Dendritic cell treated with granulocyte-macrophage colony-stimulating factor and Interleukin-4, amounts not matched to agents 40 ng/mL and 50 ng/mL, for 4 days (primary cell): ENCODE measurements at regions not wholly inside any gene's neighbourhood (a gene's known extent, or its start where the extent isn't known, plus 50 kb on each side); places are given as distances from the start of the nearest gene placed in this dataset.

Source experiments
- H3K27ac Mint-ChIP-seq: one replicate; pipeline ENCODE4 v1.8.0; 2022; ENCODE audit warnings: mild to moderate bottlenecking, mixed read lengths
- H3K27me3 Mint-ChIP-seq: one replicate; pipeline ENCODE4 v1.8.0; 2022; ENCODE audit warnings: mild to moderate bottlenecking, mixed read lengths
- H3K36me3 Mint-ChIP-seq: one replicate; pipeline ENCODE4 v1.8.0; 2022; ENCODE audit warnings: low read depth, mixed read lengths
- H3K4me1 Mint-ChIP-seq: one replicate; pipeline ENCODE4 v1.8.0; 2022; ENCODE audit warnings: low read depth, mixed read lengths
- H3K4me3 Mint-ChIP-seq: one replicate; pipeline ENCODE4 v1.8.0; 2022; ENCODE audit warnings: mild to moderate bottlenecking, moderate library complexity, mixed read lengths
- H3K9me3 Mint-ChIP-seq: one replicate; pipeline ENCODE4 v1.8.0; 2022; ENCODE audit warnings: mixed read lengths
- intact Hi-C: fragments of 100-400 bp; cut with micrococcal nuclease; formaldehyde crosslinking; loops from one replicate; pipeline ENCODE4 v1.15.0; 2022

DNA sequence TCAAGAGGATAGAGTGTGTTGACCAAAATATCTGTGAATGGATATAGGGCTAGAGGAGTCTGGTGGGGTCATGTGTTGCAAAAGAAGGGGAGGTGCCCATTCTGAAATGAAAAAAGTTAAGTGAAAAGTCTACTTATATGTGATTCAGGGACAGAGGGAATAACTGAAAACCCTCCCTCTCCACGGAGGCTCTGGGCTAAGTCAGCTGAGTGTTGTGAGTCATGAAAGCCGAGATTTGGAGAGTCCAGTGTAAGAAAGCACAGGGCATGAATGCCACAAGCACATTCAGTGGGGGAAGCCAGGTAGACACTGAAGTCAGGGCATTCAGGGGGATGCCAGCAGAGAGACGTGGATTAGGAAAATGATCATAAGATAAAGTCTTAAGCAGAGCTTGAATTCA lies 871.9 kb downstream of the TSN start:
- intact Hi-C loops = no loop called here
- H3K9me3 Mint-ChIP-seq = peaks cover 36% of the 10 kb centered on the region
- no peak overlapping the region for H3K27ac Mint-ChIP-seq
- no peaks in the 10 kb centered on the region for H3K36me3 Mint-ChIP-seq
- no peaks in the 10 kb centered on the region for H3K27me3 Mint-ChIP-seq
- H3K4me3 Mint-ChIP-seq = no peak overlapping the region
- H3K4me1 Mint-ChIP-seq = no peaks in the 10 kb centered on the region

- intact Hi-C loops = no loop called here
- Mint-ChIP-seq H3K9me3 (peaks cover 37% of the 10 kb centered on the region), H3K4me3 (no peak overlapping the region), H3K36me3 (no peaks in the 10 kb centered on the region), H3K4me1 (no peaks in the 10 kb centered on the region), H3K27me3 (no peaks in the 10 kb centered on the region), H3K27ac (no peak overlapping the region)
Observed at GRCh38 chr2:122634256-122634655, 878.8 kb downstream of the TSN start.

DNA sequence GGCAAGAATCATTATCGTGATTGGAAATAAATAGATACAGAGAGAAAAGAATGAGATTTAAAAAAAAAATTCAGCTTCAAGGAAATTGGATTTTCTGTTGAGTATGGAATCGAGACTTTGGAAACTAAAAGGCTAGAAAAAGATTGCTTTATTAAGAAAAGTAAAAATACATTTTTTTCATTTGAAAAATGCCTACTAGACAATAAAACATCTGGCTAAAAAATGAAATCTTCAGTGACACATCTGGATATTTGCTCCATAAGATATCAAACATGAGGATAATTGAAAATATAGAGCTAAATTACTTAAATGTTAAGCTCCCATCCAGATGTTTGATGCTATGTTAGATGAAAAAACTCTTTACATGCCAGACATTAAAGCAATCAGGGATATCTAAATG lies 879.5 kb downstream of the TSN start:
- Mint-ChIP-seq H3K36me3 (no peaks in the 10 kb centered on the region), H3K27ac (no peak overlapping the region), H3K9me3 (peaks cover 38% of the 10 kb centered on the region), H3K4me3 (no peak overlapping the region), H3K4me1 (no peaks in the 10 kb centered on the region), H3K27me3 (no peaks in the 10 kb centered on the region)
- intact Hi-C loops = no loop called here

DNA sequence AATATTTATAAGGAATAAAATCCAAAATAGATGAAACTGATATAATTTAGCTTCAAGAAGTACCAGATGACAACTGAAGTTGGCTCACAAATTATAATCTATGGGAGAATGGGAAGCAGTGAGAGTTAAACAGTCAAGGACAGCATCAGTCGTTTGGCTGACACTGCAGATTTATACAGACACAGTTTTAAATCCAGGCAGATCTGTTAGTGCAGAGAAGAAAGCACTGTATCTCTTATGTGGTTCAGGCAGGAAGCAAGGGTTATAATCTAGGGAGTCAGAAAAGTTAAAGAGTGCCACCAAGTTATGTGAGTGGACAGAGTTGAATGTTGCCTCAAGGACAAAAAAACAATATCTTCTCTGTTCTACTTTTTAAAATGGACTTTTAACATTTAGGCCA lies 880.2 kb downstream of the TSN start:
- Mint-ChIP-seq H3K4me1 (no peaks in the 10 kb centered on the region), H3K27me3 (no peaks in the 10 kb centered on the region), H3K9me3 (peaks cover 39% of the 10 kb centered on the region), H3K36me3 (no peaks in the 10 kb centered on the region), H3K27ac (no peak overlapping the region), H3K4me3 (no peak overlapping the region)
- intact Hi-C loops = no loop called here

- H3K27me3 Mint-ChIP-seq = no peaks in the 10 kb centered on the region
- no peaks in the 10 kb centered on the region for H3K4me1 Mint-ChIP-seq
- peaks cover 39% of the 10 kb centered on the region for H3K9me3 Mint-ChIP-seq
- H3K27ac Mint-ChIP-seq = no peak overlapping the region
- intact Hi-C loops = no loop called here
- H3K36me3 Mint-ChIP-seq = no peaks in the 10 kb centered on the region
- no peak overlapping the region for H3K4me3 Mint-ChIP-seq
Observed at GRCh38 chr2:122636097-122636496, 880.6 kb downstream of the TSN start.

- Mint-ChIP-seq H3K27ac (no peak overlapping the region), H3K27me3 (no peaks in the 10 kb centered on the region), H3K36me3 (no peaks in the 10 kb centered on the region), H3K4me1 (no peaks in the 10 kb centered on the region), H3K9me3 (peaks cover 37% of the 10 kb centered on the region), H3K4me3 (no peak overlapping the region)
- intact Hi-C loops = no loop called here
Observed at GRCh38 chr2:122639176-122639575, 883.7 kb downstream of the TSN start.

- H3K9me3 Mint-ChIP-seq = peaks cover 37% of the 10 kb centered on the region
- H3K4me3 Mint-ChIP-seq = no peak overlapping the region
- H3K27me3 Mint-ChIP-seq = no peaks in the 10 kb centered on the region
- H3K4me1 Mint-ChIP-seq = no peaks in the 10 kb centered on the region
- intact Hi-C loops = no loop called here
- H3K27ac Mint-ChIP-seq = no peak overlapping the region
- H3K36me3 Mint-ChIP-seq = no peaks in the 10 kb centered on the region
Observed at GRCh38 chr2:122639711-122640110, 884.3 kb downstream of the TSN start.

- Mint-ChIP-seq H3K36me3 (no peaks in the 10 kb centered on the region), H3K4me1 (no peaks in the 10 kb centered on the region), H3K27me3 (no peaks in the 10 kb centered on the region), H3K27ac (no peak overlapping the region), H3K9me3 (peaks cover 20% of the 10 kb centered on the region), H3K4me3 (no peak overlapping the region)
- intact Hi-C loops = no loop called here
Observed at GRCh38 chr2:122643725-122644329, 888.4 kb downstream of the TSN start.

DNA sequence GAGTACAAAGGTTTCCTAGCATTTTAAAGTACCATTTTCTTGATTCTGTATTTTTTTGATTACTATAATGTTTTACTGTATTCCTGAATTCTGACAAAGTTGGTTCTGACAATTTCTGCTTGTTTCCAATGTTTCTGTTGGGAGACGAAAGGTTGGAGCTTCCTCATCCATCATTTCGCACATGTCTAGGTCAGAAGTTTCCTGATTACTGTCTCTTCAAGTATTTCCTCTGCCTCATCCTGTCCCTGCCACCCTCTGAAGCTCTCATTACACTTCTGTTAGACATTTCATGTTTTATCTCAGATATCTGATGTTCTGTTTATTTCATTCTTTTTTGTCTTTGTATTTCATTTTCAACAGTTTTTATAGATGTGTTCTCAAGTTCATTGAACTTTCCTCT lies 895.8 kb downstream of the TSN start:
- intact Hi-C loops = no loop called here
- no peak overlapping the region for H3K4me3 Mint-ChIP-seq
- no peaks in the 10 kb centered on the region for H3K36me3 Mint-ChIP-seq
- H3K27me3 Mint-ChIP-seq = no peaks in the 10 kb centered on the region
- H3K27ac Mint-ChIP-seq = no peak overlapping the region
- H3K9me3 Mint-ChIP-seq = no peaks in the 10 kb centered on the region
- H3K4me1 Mint-ChIP-seq = no peaks in the 10 kb centered on the region

DNA sequence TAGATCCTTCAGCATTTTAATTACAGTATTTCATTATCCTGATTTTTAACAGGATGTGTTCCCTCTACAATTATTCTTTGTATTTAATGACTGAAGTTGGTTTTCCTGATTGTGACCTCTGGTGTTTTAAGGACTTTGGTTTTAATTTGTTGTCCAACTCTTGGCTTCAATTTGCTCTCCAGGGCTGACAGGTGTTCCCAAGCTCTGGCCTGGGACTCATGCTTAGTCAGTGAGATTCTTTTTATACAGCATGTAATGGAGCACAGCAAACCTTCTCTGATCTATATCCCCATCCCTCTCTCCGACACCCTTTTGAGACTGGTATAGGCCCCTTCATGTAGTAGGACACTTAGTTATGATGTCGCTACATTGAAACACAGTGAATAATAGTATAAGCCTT lies 896.3 kb downstream of the TSN start:
- Mint-ChIP-seq H3K4me1 (no peaks in the 10 kb centered on the region), H3K9me3 (no peaks in the 10 kb centered on the region), H3K4me3 (no peak overlapping the region), H3K27me3 (no peaks in the 10 kb centered on the region), H3K27ac (no peak overlapping the region), H3K36me3 (no peaks in the 10 kb centered on the region)
- intact Hi-C loops = no loop called here

DNA sequence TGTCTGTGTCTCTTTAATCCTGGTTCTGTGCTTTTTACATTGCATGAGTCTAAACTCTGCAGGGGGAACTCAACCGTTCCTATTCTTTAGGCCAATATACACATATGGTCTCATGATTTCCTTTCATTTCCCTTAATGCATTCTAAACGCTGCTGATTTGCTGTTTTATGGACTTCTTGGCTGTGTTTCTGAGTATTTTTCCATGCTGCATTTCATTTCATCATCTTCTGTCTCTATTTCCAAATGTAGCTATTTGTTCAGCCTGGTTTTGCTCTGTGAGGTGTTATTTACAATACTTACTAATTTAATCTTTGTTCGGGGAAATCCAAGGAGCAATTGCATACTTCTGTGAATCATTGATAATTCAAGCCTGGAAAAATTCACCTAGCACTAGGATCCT lies 897.2 kb downstream of the TSN start:
- H3K27me3 Mint-ChIP-seq = no peaks in the 10 kb centered on the region
- H3K9me3 Mint-ChIP-seq = no peaks in the 10 kb centered on the region
- intact Hi-C loops = no loop called here
- no peaks in the 10 kb centered on the region for H3K36me3 Mint-ChIP-seq
- H3K4me3 Mint-ChIP-seq = no peak overlapping the region
- no peaks in the 10 kb centered on the region for H3K4me1 Mint-ChIP-seq
- no peak overlapping the region for H3K27ac Mint-ChIP-seq

GRCh38 chr2:122656403-122656802 lies 901.0 kb downstream of the TSN start:
- H3K4me3 Mint-ChIP-seq = no peak overlapping the region
- H3K9me3 Mint-ChIP-seq = no peaks in the 10 kb centered on the region
- peaks cover 4% of the 10 kb centered on the region for H3K4me1 Mint-ChIP-seq
- H3K27me3 Mint-ChIP-seq = peaks cover 13% of the 10 kb centered on the region
- H3K36me3 Mint-ChIP-seq = no peaks in the 10 kb centered on the region
- no peak overlapping the region for H3K27ac Mint-ChIP-seq
- intact Hi-C loops = no loop called here

GRCh38 chr2:122660786-122661634 lies 905.6 kb downstream of the TSN start:
- intact Hi-C loops = no loop called here
- H3K27me3 Mint-ChIP-seq = peaks cover 15% of the 10 kb centered on the region
- no peak overlapping the region for H3K4me3 Mint-ChIP-seq
- H3K27ac Mint-ChIP-seq = no peak overlapping the region
- H3K4me1 Mint-ChIP-seq = peaks cover 5% of the 10 kb centered on the region
- H3K9me3 Mint-ChIP-seq = no peaks in the 10 kb centered on the region
- no peaks in the 10 kb centered on the region for H3K36me3 Mint-ChIP-seq

GRCh38 chr2:122663620-122664019 lies 908.2 kb downstream of the TSN start:
- Mint-ChIP-seq H3K4me3 (no peak overlapping the region), H3K27me3 (peaks cover 15% of the 10 kb centered on the region), H3K9me3 (no peaks in the 10 kb centered on the region), H3K36me3 (no peaks in the 10 kb centered on the region), H3K4me1 (peaks cover 5% of the 10 kb centered on the region), H3K27ac (no peak overlapping the region)
- intact Hi-C loops = no loop called here

DNA sequence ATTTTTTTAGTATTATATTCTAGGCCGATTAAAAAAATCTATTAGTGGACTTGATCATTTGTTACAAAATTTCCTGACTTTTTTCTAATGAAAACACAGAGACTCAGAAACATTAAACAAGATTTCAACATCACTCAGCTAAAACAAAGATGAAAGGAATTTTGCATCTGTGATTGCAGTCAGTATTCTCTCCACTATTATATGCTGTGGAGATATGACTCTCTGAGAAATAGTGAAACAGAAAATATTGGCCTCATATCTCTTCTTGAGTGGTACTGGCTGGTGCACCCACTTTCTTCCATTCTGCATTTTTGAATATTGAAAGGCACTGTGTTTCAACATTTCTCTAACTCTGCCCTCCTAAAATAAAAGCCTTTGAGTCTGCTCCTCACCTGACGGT lies 914.2 kb downstream of the TSN start:
- intact Hi-C loops = no loop called here
- peaks cover 10% of the 10 kb centered on the region for H3K9me3 Mint-ChIP-seq

More for the DNA sequence above, 914.2 kb downstream of the TSN start:
- no peak overlapping the region for H3K27ac Mint-ChIP-seq
- no peak overlapping the region for H3K4me3 Mint-ChIP-seq
- H3K36me3 Mint-ChIP-seq = no peaks in the 10 kb centered on the region
- no peaks in the 10 kb centered on the region for H3K4me1 Mint-ChIP-seq
- H3K27me3 Mint-ChIP-seq = no peaks in the 10 kb centered on the region
